Peyer's patch (tissue), 4 donors: ENCODE measurements at regions not wholly inside any gene's neighbourhood (a gene's known extent, or its start where the extent isn't known, plus 50 kb on each side); places are given as distances from the start of the nearest gene placed in this dataset.
"Not testable (repeated sequence)": the region's sequence is repeated elsewhere in the genome, so short reads cannot be mapped to it uniquely, and the experiment has no call there.

Experiments
- POLR2A ChIP-seq, 2 donors: fragments of 450-650 bp; IDR thresholded peaks; one replicate each; pipeline ENCODE4 v1.5.1; 2017; ENCODE audit warnings: antibody characterized with exemption in 2 of 2, mild to moderate bottlenecking in 2 of 2, moderate library complexity in 2 of 2
- TF ChIP-seq, protein P1 (sequence below), 6 experiments: fragments of 450-650 bp in 4 of 6; fragments of 200-600 bp in 2 of 6; sonication (generic) in 1 of 6; IDR thresholded peaks; one replicate each; pipeline ENCODE4 v1.5.1; 2017 to 2019; ENCODE audit warnings: antibody characterized with exemption in 6 of 6, mild to moderate bottlenecking in 3 of 6, moderate library complexity in 1 of 6

DNA sequence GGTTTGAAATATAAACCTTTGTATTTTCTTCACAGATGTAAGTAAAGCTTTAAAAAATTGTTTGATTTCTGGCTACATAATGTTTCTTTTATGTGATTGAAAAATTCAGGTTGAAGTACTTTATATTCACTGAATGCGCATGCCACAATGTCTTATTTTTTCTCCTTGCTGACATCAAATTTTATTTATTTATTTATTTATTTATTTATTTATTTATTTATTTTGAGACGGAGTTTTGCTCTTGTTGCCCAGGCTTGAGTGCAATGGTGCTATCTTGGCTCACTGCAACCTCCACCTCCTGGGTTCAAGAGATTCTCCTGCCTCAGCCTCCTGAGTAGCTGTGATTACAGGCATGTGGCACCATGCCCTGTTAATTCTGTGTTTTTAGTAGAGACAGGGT lies 2296.5 kb upstream of the PCDH20 start:
- TF ChIP-seq, protein P1, sequence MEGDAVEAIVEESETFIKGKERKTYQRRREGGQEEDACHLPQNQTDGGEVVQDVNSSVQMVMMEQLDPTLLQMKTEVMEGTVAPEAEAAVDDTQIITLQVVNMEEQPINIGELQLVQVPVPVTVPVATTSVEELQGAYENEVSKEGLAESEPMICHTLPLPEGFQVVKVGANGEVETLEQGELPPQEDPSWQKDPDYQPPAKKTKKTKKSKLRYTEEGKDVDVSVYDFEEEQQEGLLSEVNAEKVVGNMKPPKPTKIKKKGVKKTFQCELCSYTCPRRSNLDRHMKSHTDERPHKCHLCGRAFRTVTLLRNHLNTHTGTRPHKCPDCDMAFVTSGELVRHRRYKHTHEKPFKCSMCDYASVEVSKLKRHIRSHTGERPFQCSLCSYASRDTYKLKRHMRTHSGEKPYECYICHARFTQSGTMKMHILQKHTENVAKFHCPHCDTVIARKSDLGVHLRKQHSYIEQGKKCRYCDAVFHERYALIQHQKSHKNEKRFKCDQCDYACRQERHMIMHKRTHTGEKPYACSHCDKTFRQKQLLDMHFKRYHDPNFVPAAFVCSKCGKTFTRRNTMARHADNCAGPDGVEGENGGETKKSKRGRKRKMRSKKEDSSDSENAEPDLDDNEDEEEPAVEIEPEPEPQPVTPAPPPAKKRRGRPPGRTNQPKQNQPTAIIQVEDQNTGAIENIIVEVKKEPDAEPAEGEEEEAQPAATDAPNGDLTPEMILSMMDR (IDR thresholded peaks at IDR 0.05): not testable (repeated sequence)
- not testable (repeated sequence) for TF ChIP-seq POLR2A (IDR thresholded peaks at IDR 0.05)
